Dedifferentiated amniotic fluid mesenchymal stem cell (primary cell): ENCODE measurements at regions not wholly inside any gene's neighbourhood (a gene's known extent, or its start where the extent isn't known, plus 50 kb on each side); places are given as distances from the start of the nearest gene placed in this dataset.

Source experiments
- DNase-seq: peaks from one replicate; pipeline ENCODE4 v3.0.0-alpha.2; 2016; ENCODE audit errors: extremely low spot score

GRCh38 chr6:125658136-125658535, 91.3 kb upstream of the HEY2 start:
- DNase-seq, result no peak

- DNase-seq, result no peak
Observed at GRCh38 chr6:125658759-125659431, 90.5 kb upstream of the HEY2 start.

- DNase-seq, result no peak
Observed at GRCh38 chr6:125659887-125660286, 89.5 kb upstream of the HEY2 start.

GRCh38 chr6:125662296-125662695, 87.1 kb upstream of the HEY2 start:
- DNase-seq, result no peak

- no peak for DNase-seq
Observed at GRCh38 chr6:125665295-125665814, 84.1 kb upstream of the HEY2 start.

GRCh38 chr6:125667326-125667725, 82.1 kb upstream of the HEY2 start:
- no peak for DNase-seq

GRCh38 chr6:125668071-125668470, 81.4 kb upstream of the HEY2 start:
- DNase-seq, result no peak

GRCh38 chr6:125670568-125670967, 78.9 kb upstream of the HEY2 start:
- DNase-seq, result no peak

- no peak for DNase-seq
Observed at GRCh38 chr6:125671323-125671722, 78.1 kb upstream of the HEY2 start.

GRCh38 chr6:125674230-125674629, 75.2 kb upstream of the HEY2 start:
- DNase-seq, result no peak

- DNase-seq, result no peak
Observed at GRCh38 chr6:125678601-125679000, 70.8 kb upstream of the HEY2 start.

- DNase-seq, result no peak
Observed at GRCh38 chr6:125679128-125679527, 70.3 kb upstream of the HEY2 start.

- DNase-seq, result no peak
Observed at GRCh38 chr6:125679651-125680050, 69.8 kb upstream of the HEY2 start.

GRCh38 chr6:125682939-125683338, 66.5 kb upstream of the HEY2 start:
- no peak for DNase-seq

- DNase-seq, result no peak
Observed at GRCh38 chr6:125688138-125688537, 61.3 kb upstream of the HEY2 start.

GRCh38 chr6:125693480-125693879, 56.0 kb upstream of the HEY2 start:
- no peak for DNase-seq

GRCh38 chr6:125699591-125699990, 49.8 kb upstream of the HEY2 start:
- DNase-seq, result no peak
